ENCODE measurements at regions not wholly inside any gene's neighbourhood (a gene's known extent, or its start where the extent isn't known, plus 50 kb on each side); places are given as distances from the start of the nearest gene placed in this dataset.

DNA sequence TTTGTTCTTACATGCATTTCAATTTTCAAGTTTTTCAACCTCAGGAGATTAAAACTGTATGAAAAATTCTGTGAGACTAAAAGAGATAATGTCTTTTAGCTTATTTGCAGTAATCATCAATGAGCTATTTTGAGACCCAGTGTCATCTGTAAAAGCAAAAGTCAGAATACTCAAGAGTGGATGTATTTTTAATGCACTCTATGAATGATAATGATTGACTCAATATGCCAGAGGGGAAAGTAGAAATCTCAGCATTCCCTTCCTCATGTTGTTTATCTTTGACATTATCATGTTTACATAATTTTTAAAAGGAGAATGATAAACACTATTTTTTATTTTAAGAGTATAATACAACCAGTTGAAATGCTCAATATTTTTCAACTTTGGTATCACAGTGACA, 162.1 kb downstream of the MMUT start:
- no peak for DNase-seq (ENCODE audit: low read depth, low spot score)
- no peaks in the 10 kb centered on the region for H3K36me3 ChIP-seq (ENCODE audit: control insufficient read depth in 1 of 2, insufficient read depth in 2 of 2, low read length in 2 of 2)
- H2AFZ ChIP-seq (ENCODE audit: low read depth, low read length, poor library complexity, severe bottlenecking): no peak overlapping the region
- ChIA-PET POLR2A (no interaction called here), RAD21 (ENCODE audit: low non-redundant PET in 1 of 2, low total read pairs in 2 of 2, uncharacterized antibody in 2 of 2, unreplicated experiment in 2 of 2) (no interaction called here), CTCF (no interaction called here)
- TF ChIP-seq FOSL1 (IDR thresholded peaks at IDR 0.05; ENCODE audit: low read depth) (no peak), CEBPB (IDR thresholded peaks at IDR 0.05; ENCODE audit: low read depth) (no peak), ELF1 (IDR thresholded peaks at IDR 0.05; ENCODE audit: borderline replicate concordance, low read depth) (no peak), ZFX (IDR thresholded peaks at IDR 0.05) (no peak), EZH2phosphoT487 (IDR thresholded peaks at IDR 0.05; ENCODE audit: borderline replicate concordance) (no peak), TCF7L2 (IDR thresholded peaks at IDR 0.05; ENCODE audit: borderline replicate concordance, extremely low read depth, insufficient read depth, insufficient read length) (no peak), POLR2A (IDR thresholded peaks at IDR 0.05; ENCODE audit: borderline replicate concordance, extremely low read depth, insufficient read depth, insufficient read length) (no peak), SP1 (IDR thresholded peaks at IDR 0.05; ENCODE audit: low read depth) (no peak), ZNF274 (IDR thresholded peaks at IDR 0.05; ENCODE audit: low read depth, low read length) (no peak), ZBTB33 (IDR thresholded peaks at IDR 0.05; ENCODE audit: extremely low read depth, insufficient replicate concordance, low read length) (no peak), MAX (IDR thresholded peaks at IDR 0.05) (no peak), SRF (IDR thresholded peaks at IDR 0.05; ENCODE audit: low read depth) (no peak)
- TF ChIP-seq, protein P1, sequence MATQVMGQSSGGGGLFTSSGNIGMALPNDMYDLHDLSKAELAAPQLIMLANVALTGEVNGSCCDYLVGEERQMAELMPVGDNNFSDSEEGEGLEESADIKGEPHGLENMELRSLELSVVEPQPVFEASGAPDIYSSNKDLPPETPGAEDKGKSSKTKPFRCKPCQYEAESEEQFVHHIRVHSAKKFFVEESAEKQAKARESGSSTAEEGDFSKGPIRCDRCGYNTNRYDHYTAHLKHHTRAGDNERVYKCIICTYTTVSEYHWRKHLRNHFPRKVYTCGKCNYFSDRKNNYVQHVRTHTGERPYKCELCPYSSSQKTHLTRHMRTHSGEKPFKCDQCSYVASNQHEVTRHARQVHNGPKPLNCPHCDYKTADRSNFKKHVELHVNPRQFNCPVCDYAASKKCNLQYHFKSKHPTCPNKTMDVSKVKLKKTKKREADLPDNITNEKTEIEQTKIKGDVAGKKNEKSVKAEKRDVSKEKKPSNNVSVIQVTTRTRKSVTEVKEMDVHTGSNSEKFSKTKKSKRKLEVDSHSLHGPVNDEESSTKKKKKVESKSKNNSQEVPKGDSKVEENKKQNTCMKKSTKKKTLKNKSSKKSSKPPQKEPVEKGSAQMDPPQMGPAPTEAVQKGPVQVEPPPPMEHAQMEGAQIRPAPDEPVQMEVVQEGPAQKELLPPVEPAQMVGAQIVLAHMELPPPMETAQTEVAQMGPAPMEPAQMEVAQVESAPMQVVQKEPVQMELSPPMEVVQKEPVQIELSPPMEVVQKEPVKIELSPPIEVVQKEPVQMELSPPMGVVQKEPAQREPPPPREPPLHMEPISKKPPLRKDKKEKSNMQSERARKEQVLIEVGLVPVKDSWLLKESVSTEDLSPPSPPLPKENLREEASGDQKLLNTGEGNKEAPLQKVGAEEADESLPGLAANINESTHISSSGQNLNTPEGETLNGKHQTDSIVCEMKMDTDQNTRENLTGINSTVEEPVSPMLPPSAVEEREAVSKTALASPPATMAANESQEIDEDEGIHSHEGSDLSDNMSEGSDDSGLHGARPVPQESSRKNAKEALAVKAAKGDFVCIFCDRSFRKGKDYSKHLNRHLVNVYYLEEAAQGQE (IDR thresholded peaks at IDR 0.05; ENCODE audit: low read depth): no peak
- H3K79me2 ChIP-seq (ENCODE audit: insufficient read depth, low read length): no peaks in the 10 kb centered on the region
- intact Hi-C loops (cut with micrococcal nuclease): no loop called here
- H3K4me1 ChIP-seq (ENCODE audit: control insufficient read depth in 1 of 2, insufficient read depth in 2 of 2, low read length in 2 of 2): no peaks in the 10 kb centered on the region
- no TSS peak for BruUV-seq (replicated peaks)
- H3K27me3 ChIP-seq (ENCODE audit: insufficient read depth, low read length): no peaks in the 10 kb centered on the region
- no peak overlapping the region for H3K27ac ChIP-seq (ENCODE audit: low read depth, low read length)
- H3K9me3 ChIP-seq (ENCODE audit: control insufficient read depth in 1 of 2, insufficient read depth in 1 of 2, low read depth in 1 of 2, low read length in 2 of 2): no peaks in the 10 kb centered on the region
- H3K9me2 ChIP-seq (ENCODE audit: insufficient read depth): no peaks in the 10 kb centered on the region
- no peak overlapping the region for H3K4me2 ChIP-seq (ENCODE audit: low read length)
- H4K20me1 ChIP-seq (ENCODE audit: insufficient read depth): no peaks in the 10 kb centered on the region
- no peak overlapping the region for H3K4me3 ChIP-seq (replicated peaks in 1 of 2; ENCODE audit: low read depth in 1 of 2, low read length in 2 of 2)
- H3K9ac ChIP-seq (ENCODE audit: low read length): no peak overlapping the region
- no peak for ATAC-seq
